ENCODE measurements at regions not wholly inside any gene's neighbourhood (a gene's known extent, or its start where the extent isn't known, plus 50 kb on each side); places are given as distances from the start of the nearest gene placed in this dataset.

GRCh38 chr1:29849038-29849750 lies 612.9 kb downstream of the PTPRU start:
- DNase-seq (ENCODE audit: insufficient read length) (no peak), FAIRE-seq (no peak)
- TF ChIP-seq TAF1 (IDR thresholded peaks at IDR 0.05; ENCODE audit: borderline replicate concordance, low read depth, low read length) = no peak
- TF ChIP-seq POLR2AphosphoS5 (IDR thresholded peaks at IDR 0.05; ENCODE audit: low read depth, low read length) = no peak
- TF ChIP-seq POLR2A (IDR thresholded peaks at IDR 0.05; ENCODE audit: low read depth, low read length) = no peak

GRCh38 chr1:29845910-29846309 lies 609.6 kb downstream of the PTPRU start:
- DNase-seq (ENCODE audit: insufficient read length) (no peak), FAIRE-seq (no peak)
- no peak for TF ChIP-seq TAF1 (IDR thresholded peaks at IDR 0.05; ENCODE audit: borderline replicate concordance, low read depth, low read length)

- DNase-seq (ENCODE audit: insufficient read length) (no peak), FAIRE-seq (no peak)
- TF ChIP-seq POLR2AphosphoS5 (IDR thresholded peaks at IDR 0.05; ENCODE audit: low read depth, low read length) (no peak), TAF1 (IDR thresholded peaks at IDR 0.05; ENCODE audit: borderline replicate concordance, low read depth, low read length) (no peak), POLR2A (IDR thresholded peaks at IDR 0.05; ENCODE audit: low read depth, low read length) (no peak)
Observed at GRCh38 chr1:29842130-29842529, 605.8 kb downstream of the PTPRU start.

GRCh38 chr1:29839726-29840125 lies 603.4 kb downstream of the PTPRU start:
- DNase-seq (ENCODE audit: insufficient read length) (no peak), FAIRE-seq (no peak)
- no peak for TF ChIP-seq TAF1 (IDR thresholded peaks at IDR 0.05; ENCODE audit: borderline replicate concordance, low read depth, low read length)
- TF ChIP-seq POLR2A (IDR thresholded peaks at IDR 0.05; ENCODE audit: low read depth, low read length) = no peak
- TF ChIP-seq POLR2AphosphoS5 (IDR thresholded peaks at IDR 0.05; ENCODE audit: low read depth, low read length) = no peak

GRCh38 chr1:29838738-29839320 lies 602.5 kb downstream of the PTPRU start:
- TF ChIP-seq POLR2A (IDR thresholded peaks at IDR 0.05; ENCODE audit: low read depth, low read length) = no peak
- no peak for TF ChIP-seq TAF1 (IDR thresholded peaks at IDR 0.05; ENCODE audit: borderline replicate concordance, low read depth, low read length)
- no peak for TF ChIP-seq POLR2AphosphoS5 (IDR thresholded peaks at IDR 0.05; ENCODE audit: low read depth, low read length)
- FAIRE-seq (no peak), DNase-seq (ENCODE audit: insufficient read length) (no peak)

GRCh38 chr1:29836651-29837646 lies 600.6 kb downstream of the PTPRU start:
- FAIRE-seq (no peak), DNase-seq (ENCODE audit: insufficient read length) (no peak)
- no peak for TF ChIP-seq POLR2AphosphoS5 (IDR thresholded peaks at IDR 0.05; ENCODE audit: low read depth, low read length)
- TF ChIP-seq POLR2A (IDR thresholded peaks at IDR 0.05; ENCODE audit: low read depth, low read length) = no peak
- TF ChIP-seq TAF1 (IDR thresholded peaks at IDR 0.05; ENCODE audit: borderline replicate concordance, low read depth, low read length) = no peak

- no peak for DNase-seq (ENCODE audit: insufficient read length)
- no peak for TF ChIP-seq POLR2A (IDR thresholded peaks at IDR 0.05; ENCODE audit: low read depth, low read length)
- no peak for TF ChIP-seq POLR2AphosphoS5 (IDR thresholded peaks at IDR 0.05; ENCODE audit: low read depth, low read length)
- no peak for TF ChIP-seq TAF1 (IDR thresholded peaks at IDR 0.05; ENCODE audit: borderline replicate concordance, low read depth, low read length)
- no peak for FAIRE-seq
Observed at GRCh38 chr1:29835874-29836273, 599.6 kb downstream of the PTPRU start.

- FAIRE-seq = no peak
- no peak for DNase-seq (ENCODE audit: insufficient read length)
- no peak for TF ChIP-seq POLR2A (IDR thresholded peaks at IDR 0.05; ENCODE audit: low read depth, low read length)
- TF ChIP-seq TAF1 (IDR thresholded peaks at IDR 0.05; ENCODE audit: borderline replicate concordance, low read depth, low read length) = no peak
- no peak for TF ChIP-seq POLR2AphosphoS5 (IDR thresholded peaks at IDR 0.05; ENCODE audit: low read depth, low read length)
Observed at GRCh38 chr1:29835406-29835805, 599.1 kb downstream of the PTPRU start.

GRCh38 chr1:29833581-29833980 lies 597.3 kb downstream of the PTPRU start:
- DNase-seq (ENCODE audit: insufficient read length) = no peak
- no peak for TF ChIP-seq POLR2A (IDR thresholded peaks at IDR 0.05; ENCODE audit: low read depth, low read length)
- TF ChIP-seq POLR2AphosphoS5 (IDR thresholded peaks at IDR 0.05; ENCODE audit: low read depth, low read length) = no peak
- no peak for TF ChIP-seq TAF1 (IDR thresholded peaks at IDR 0.05; ENCODE audit: borderline replicate concordance, low read depth, low read length)
- FAIRE-seq = no peak

- no peak for DNase-seq (ENCODE audit: insufficient read length)
- TF ChIP-seq POLR2AphosphoS5 (IDR thresholded peaks at IDR 0.05; ENCODE audit: low read depth, low read length) = no peak
- TF ChIP-seq POLR2A (IDR thresholded peaks at IDR 0.05; ENCODE audit: low read depth, low read length) = no peak
- TF ChIP-seq TAF1 (IDR thresholded peaks at IDR 0.05; ENCODE audit: borderline replicate concordance, low read depth, low read length) = no peak
- no peak for FAIRE-seq
Observed at GRCh38 chr1:29832936-29833335, 596.6 kb downstream of the PTPRU start.

GRCh38 chr1:29832471-29832870 lies 596.1 kb downstream of the PTPRU start:
- TF ChIP-seq POLR2AphosphoS5 (IDR thresholded peaks at IDR 0.05; ENCODE audit: low read depth, low read length) (no peak), TAF1 (IDR thresholded peaks at IDR 0.05; ENCODE audit: borderline replicate concordance, low read depth, low read length) (no peak), POLR2A (IDR thresholded peaks at IDR 0.05; ENCODE audit: low read depth, low read length) (no peak)
- FAIRE-seq = no peak
- DNase-seq (ENCODE audit: insufficient read length) = no peak
